ENCODE measurements at regions not wholly inside any gene's neighbourhood (a gene's known extent, or its start where the extent isn't known, plus 50 kb on each side); places are given as distances from the start of the nearest gene placed in this dataset.

DNA sequence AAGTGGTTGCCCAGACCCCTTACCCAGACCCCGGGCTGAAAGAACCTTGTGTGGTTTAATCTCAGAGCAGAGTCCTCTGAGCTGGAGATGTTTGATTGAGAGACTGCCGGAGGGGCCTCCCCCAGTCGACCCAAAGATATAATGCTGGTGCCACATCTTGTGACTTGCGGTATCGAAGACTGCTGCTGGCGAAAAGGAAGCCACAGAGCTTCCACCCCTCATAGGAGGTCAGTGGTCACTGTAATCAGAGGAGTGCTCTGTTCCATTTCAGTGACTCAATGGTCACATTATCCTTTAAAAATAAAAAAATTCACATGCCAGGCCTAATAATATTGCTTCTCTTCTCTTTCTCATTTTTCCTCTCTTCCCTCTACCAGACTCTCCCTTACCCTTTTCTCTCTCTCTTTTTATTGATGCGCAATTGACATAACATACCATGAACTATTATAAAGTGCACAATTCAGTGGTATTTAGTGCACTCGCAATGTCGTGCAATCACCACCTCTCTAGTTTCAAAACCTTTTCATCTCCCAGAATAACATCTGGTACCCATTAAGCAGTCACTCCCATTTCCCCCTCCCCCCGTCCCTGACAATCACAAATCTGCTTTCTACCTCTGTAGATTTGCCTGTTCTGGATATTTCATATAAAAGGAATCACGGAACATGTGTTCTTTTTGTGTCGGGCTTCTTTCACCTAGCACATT lies 52.6 kb upstream of the LYST start:
- intact Hi-C loops (cut with DNase I) = no loop called here
- no peak for DNase-seq
- Histone ChIP-seq H3K36me3 (no peaks in the 10 kb centered on the region), H3K27me3 (no peaks in the 10 kb centered on the region), H3K4me3 (replicated peaks in 1 of 3) (no peak overlapping the region), H3K27ac (peak overlapping the region in 2 of 3 donors; percentile 52 to 86), H3K4me1 (peaks cover 28 to 56% of the 10 kb centered on the region in 2 donors), H3K9me3 (no peaks in the 10 kb centered on the region)
- TF ChIP-seq, protein P1, sequence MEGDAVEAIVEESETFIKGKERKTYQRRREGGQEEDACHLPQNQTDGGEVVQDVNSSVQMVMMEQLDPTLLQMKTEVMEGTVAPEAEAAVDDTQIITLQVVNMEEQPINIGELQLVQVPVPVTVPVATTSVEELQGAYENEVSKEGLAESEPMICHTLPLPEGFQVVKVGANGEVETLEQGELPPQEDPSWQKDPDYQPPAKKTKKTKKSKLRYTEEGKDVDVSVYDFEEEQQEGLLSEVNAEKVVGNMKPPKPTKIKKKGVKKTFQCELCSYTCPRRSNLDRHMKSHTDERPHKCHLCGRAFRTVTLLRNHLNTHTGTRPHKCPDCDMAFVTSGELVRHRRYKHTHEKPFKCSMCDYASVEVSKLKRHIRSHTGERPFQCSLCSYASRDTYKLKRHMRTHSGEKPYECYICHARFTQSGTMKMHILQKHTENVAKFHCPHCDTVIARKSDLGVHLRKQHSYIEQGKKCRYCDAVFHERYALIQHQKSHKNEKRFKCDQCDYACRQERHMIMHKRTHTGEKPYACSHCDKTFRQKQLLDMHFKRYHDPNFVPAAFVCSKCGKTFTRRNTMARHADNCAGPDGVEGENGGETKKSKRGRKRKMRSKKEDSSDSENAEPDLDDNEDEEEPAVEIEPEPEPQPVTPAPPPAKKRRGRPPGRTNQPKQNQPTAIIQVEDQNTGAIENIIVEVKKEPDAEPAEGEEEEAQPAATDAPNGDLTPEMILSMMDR (IDR thresholded peaks at IDR 0.05) = no peak
- TF ChIP-seq POLR2A (IDR thresholded peaks at IDR 0.05) = no peak
- 85% methylated on average over 12 of the region's 12 CpGs for WGBS, 2 donors

DNA sequence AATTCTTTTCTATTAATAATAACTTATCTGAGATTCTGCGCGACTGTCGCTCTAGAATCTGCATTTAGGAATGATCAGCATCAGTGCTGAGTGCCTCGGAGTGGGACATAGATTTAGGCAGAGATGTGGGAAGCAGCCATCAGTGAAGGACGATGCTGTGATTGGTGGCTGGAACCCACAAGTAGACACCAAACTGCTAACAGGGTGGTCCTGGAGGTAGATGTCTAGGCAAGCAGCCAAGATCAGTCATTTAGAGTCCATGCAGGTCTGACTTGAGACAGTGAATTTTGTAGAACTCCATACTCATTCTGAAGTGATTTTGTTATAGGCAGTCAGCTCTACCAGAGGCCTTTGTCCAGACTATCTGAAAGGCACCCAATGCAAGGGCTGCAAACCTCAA lies 51.8 kb upstream of the LYST start:
- no peak for DNase-seq
- peaks cover 28 to 48% of the 10 kb centered on the region in 2 donors for H3K4me1 ChIP-seq
- no peaks in the 10 kb centered on the region for H3K27me3 ChIP-seq
- WGBS, 2 donors = 78 to 83% methylated on average over 5 of the region's 5 CpGs
- H3K9me3 ChIP-seq = no peaks in the 10 kb centered on the region
- no peak overlapping the region for H3K4me3 ChIP-seq (replicated peaks in 1 of 3)
- peak overlapping the region in 2 of 3 donors; percentile 74 to 86 for H3K27ac ChIP-seq
- no peaks in the 10 kb centered on the region for H3K36me3 ChIP-seq
- intact Hi-C loops (cut with DNase I) = no loop called here
- TF ChIP-seq, protein P1 (IDR thresholded peaks at IDR 0.05) = no peak
- TF ChIP-seq POLR2A (IDR thresholded peaks at IDR 0.05) = no peak

DNA sequence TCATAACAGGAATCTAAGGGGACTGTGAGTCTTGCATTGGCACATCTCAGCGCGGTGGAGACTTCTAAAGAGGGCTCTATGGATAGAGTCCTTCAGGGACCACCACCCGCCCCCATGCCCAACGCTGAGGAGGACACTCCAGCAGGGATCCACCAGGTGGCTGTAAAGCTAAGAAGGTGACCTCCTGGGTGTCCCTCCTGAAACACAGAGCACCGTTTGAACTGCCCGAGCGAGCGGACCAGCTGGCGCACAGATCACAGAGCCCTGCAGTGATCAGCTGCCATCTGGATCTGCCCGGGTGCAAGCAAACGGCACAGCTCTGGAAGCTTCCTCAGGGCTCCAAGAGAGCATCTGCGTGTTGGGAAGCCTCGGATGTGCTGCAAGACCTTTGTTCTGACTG lies 51.3 kb upstream of the LYST start:
- 86% methylated on average over 6 to 13 of the region's 13 CpGs for WGBS, 2 donors
- TF ChIP-seq POLR2A (IDR thresholded peaks at IDR 0.05) = no peak
- TF ChIP-seq, protein P1 (IDR thresholded peaks at IDR 0.05) = no peak
- Histone ChIP-seq H3K36me3 (no peaks in the 10 kb centered on the region), H3K9me3 (no peaks in the 10 kb centered on the region), H3K4me1 (peaks cover 28 to 45% of the 10 kb centered on the region in 2 donors), H3K27me3 (no peaks in the 10 kb centered on the region), H3K27ac (peak overlapping the region in 2 of 3 donors; percentile 74 to 86), H3K4me3 (replicated peaks in 1 of 3) (no peak overlapping the region)
- intact Hi-C loops (cut with DNase I) = no loop called here
- no peak for DNase-seq

DNA sequence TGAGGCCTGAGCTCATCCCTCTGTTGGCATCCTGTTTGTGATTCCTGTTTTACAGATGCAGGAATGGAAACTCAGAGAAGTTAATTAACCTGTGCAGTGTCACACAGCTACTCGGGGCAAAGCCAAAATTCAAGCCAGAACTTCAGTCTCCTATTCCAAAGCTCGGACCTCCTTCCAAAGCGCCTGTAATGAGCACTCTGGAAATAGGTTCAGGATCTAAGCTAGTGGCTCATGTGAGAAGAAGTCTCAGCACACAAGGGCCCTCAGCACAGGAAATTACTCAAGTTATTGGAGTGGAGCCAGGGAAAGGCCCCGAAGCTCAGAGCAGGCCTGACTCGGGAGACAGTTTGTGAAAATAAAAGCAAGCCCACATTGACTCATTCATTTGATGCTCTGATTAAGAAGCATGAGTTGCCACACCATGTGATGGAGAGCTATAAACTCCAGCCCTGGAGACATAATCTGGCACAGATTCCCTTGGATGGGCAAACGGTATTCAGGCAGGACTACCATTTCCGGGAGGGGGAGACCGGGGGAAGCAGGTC lies 50.6 kb upstream of the LYST start:
- TF ChIP-seq, protein P1 (IDR thresholded peaks at IDR 0.05) = no peak
- no peak for TF ChIP-seq POLR2A (IDR thresholded peaks at IDR 0.05)
- WGBS, 2 donors = 9 to 11% methylated on average over 8 of the region's 8 CpGs
- H3K36me3 ChIP-seq = no peaks in the 10 kb centered on the region
- no peaks in the 10 kb centered on the region for H3K9me3 ChIP-seq
- H3K4me3 ChIP-seq (replicated peaks in 1 of 3) = no peak overlapping the region
- peak; percentile 84 for DNase-seq
- no peaks in the 10 kb centered on the region for H3K27me3 ChIP-seq
- H3K27ac ChIP-seq = peak overlapping the region; percentile 67 to 86 (median 74)
- H3K4me1 ChIP-seq = peaks cover 28 to 45% of the 10 kb centered on the region in 2 donors
- intact Hi-C loops (cut with DNase I) = no loop called here
